ENCODE measurements at regions not wholly inside any gene's neighbourhood (a gene's known extent, or its start where the extent isn't known, plus 50 kb on each side); places are given as distances from the start of the nearest gene placed in this dataset.

DNA sequence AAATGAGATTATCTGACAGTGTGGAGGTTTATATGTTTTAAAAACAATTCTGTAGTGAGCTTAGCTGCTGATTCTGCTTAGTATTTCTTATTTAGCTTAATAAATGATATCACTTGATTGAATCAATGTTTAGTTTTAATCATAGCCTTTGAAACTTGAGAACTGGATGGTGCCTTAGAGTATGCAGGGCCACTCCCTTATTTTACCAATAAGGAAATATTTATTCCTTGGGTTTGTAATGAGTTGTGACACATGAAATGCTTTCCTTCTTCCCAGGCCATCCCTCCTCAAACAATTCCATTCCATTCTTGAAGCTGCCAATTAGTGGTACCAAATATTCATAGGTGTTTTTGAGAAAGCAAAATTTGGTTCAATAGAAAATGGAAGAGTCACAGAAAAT lies 183.8 kb upstream of the DCC start:
- TF ChIP-seq POLR2A (IDR thresholded peaks at IDR 0.05; ENCODE audit: low read length) (no peak), RNF2 (IDR thresholded peaks at IDR 0.05; ENCODE audit: borderline replicate concordance, low read depth) (no peak), PHF8 (IDR thresholded peaks at IDR 0.05; ENCODE audit: borderline replicate concordance, low read depth) (no peak)
- TF ChIP-seq, protein P1, sequence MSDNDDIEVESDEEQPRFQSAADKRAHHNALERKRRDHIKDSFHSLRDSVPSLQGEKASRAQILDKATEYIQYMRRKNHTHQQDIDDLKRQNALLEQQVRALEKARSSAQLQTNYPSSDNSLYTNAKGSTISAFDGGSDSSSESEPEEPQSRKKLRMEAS (IDR thresholded peaks at IDR 0.05) = no peak
- TF ChIP-seq, protein P2, sequence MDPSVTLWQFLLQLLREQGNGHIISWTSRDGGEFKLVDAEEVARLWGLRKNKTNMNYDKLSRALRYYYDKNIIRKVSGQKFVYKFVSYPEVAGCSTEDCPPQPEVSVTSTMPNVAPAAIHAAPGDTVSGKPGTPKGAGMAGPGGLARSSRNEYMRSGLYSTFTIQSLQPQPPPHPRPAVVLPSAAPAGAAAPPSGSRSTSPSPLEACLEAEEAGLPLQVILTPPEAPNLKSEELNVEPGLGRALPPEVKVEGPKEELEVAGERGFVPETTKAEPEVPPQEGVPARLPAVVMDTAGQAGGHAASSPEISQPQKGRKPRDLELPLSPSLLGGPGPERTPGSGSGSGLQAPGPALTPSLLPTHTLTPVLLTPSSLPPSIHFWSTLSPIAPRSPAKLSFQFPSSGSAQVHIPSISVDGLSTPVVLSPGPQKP (IDR thresholded peaks at IDR 0.05; ENCODE audit: low read depth, low read length) = no peak

Data from A549 (cell line).